ENCODE measurements at regions not wholly inside any gene's neighbourhood (a gene's known extent, or its start where the extent isn't known, plus 50 kb on each side); places are given as distances from the start of the nearest gene placed in this dataset.

- Histone ChIP-seq H3K4me1 (replicated peaks; ENCODE audit: insufficient read depth) (no peaks in the 10 kb centered on the region), H3F3A (ENCODE audit: insufficient read depth, low read depth) (no peaks in the 10 kb centered on the region), H3K4me3 (no peak overlapping the region), H3K79me2 (ENCODE audit: low read depth) (no peaks in the 10 kb centered on the region), H3K9me3 (ENCODE audit: insufficient read depth, low read depth) (no peaks in the 10 kb centered on the region), H3K4me2 (no peak overlapping the region), H3K27me3 (ENCODE audit: insufficient read depth, low read depth) (peaks cover 8% of the 10 kb centered on the region; the same call in 1 of the 2 replicates), H3K27ac (no peak overlapping the region), H3K36me3 (ENCODE audit: low read depth) (no peaks in the 10 kb centered on the region), H3K9me2 (ENCODE audit: insufficient read depth) (no peaks in the 10 kb centered on the region), H2AFZ (no peak overlapping the region), H4K20me1 (ENCODE audit: insufficient read depth) (no peaks in the 10 kb centered on the region)
- POLR2A ChIA-PET (ENCODE audit: unreplicated experiment), result no interaction called here
- intact Hi-C loops (cut with micrococcal nuclease; ENCODE audit: unreplicated experiment), result no loop called here
- no peak for DNase-seq
- TF ChIP-seq CTCF (conservative IDR thresholded peaks at IDR 0.05) (no peak), EZH2 (IDR thresholded peaks at IDR 0.05; ENCODE audit: low read depth) (no peak)
- no TSS peak for BruUV-seq (replicated peaks)
- CTCF ChIA-PET, result no interaction called here
Observed at GRCh38 chr2:128742467-128742866, 423.8 kb upstream of the HS6ST1 start.

- Histone ChIP-seq H3K27ac (no peak overlapping the region), H3K9me2 (ENCODE audit: insufficient read depth) (no peaks in the 10 kb centered on the region), H3K79me2 (ENCODE audit: low read depth) (no peaks in the 10 kb centered on the region), H4K20me1 (ENCODE audit: insufficient read depth) (no peaks in the 10 kb centered on the region), H3K36me3 (ENCODE audit: low read depth) (no peaks in the 10 kb centered on the region), H3K4me3 (no peak overlapping the region), H3F3A (ENCODE audit: insufficient read depth, low read depth) (no peaks in the 10 kb centered on the region), H2AFZ (no peak overlapping the region), H3K9me3 (ENCODE audit: insufficient read depth, low read depth) (no peaks in the 10 kb centered on the region), H3K4me1 (replicated peaks; ENCODE audit: insufficient read depth) (no peaks in the 10 kb centered on the region), H3K27me3 (ENCODE audit: insufficient read depth, low read depth) (peaks cover 25% of the 10 kb centered on the region), H3K4me2 (no peak overlapping the region)
- intact Hi-C loops (cut with micrococcal nuclease; ENCODE audit: unreplicated experiment), result no loop called here
- TF ChIP-seq CTCF (conservative IDR thresholded peaks at IDR 0.05) (no peak), EZH2 (IDR thresholded peaks at IDR 0.05; ENCODE audit: low read depth) (no peak)
- BruUV-seq (replicated peaks), result no TSS peak
- CTCF ChIA-PET, result no interaction called here
- POLR2A ChIA-PET (ENCODE audit: unreplicated experiment), result no interaction called here
- DNase-seq, result no peak
Observed at GRCh38 chr2:128745946-128746345, 427.3 kb upstream of the HS6ST1 start.

GRCh38 chr2:128746356-128746755 is 427.7 kb upstream of the HS6ST1 start:
- Histone ChIP-seq H2AFZ (no peak overlapping the region), H3K36me3 (ENCODE audit: low read depth) (no peaks in the 10 kb centered on the region), H3K27ac (no peak overlapping the region), H4K20me1 (ENCODE audit: insufficient read depth) (no peaks in the 10 kb centered on the region), H3K4me2 (no peak overlapping the region), H3K27me3 (ENCODE audit: insufficient read depth, low read depth) (peaks cover 25% of the 10 kb centered on the region), H3K4me3 (no peak overlapping the region), H3K4me1 (replicated peaks; ENCODE audit: insufficient read depth) (no peaks in the 10 kb centered on the region), H3K9me2 (ENCODE audit: insufficient read depth) (no peaks in the 10 kb centered on the region), H3K79me2 (ENCODE audit: low read depth) (no peaks in the 10 kb centered on the region), H3K9me3 (ENCODE audit: insufficient read depth, low read depth) (no peaks in the 10 kb centered on the region), H3F3A (ENCODE audit: insufficient read depth, low read depth) (no peaks in the 10 kb centered on the region)
- intact Hi-C loops (cut with micrococcal nuclease; ENCODE audit: unreplicated experiment), result no loop called here
- TF ChIP-seq EZH2 (IDR thresholded peaks at IDR 0.05; ENCODE audit: low read depth), result no peak
- TF ChIP-seq CTCF (conservative IDR thresholded peaks at IDR 0.05), result no peak
- POLR2A ChIA-PET (ENCODE audit: unreplicated experiment), result no interaction called here
- BruUV-seq (replicated peaks), result no TSS peak
- CTCF ChIA-PET, result no interaction called here
- no peak for DNase-seq
